Endodermal cell (in vitro differentiated cells): ENCODE measurements at regions not wholly inside any gene's neighbourhood (a gene's known extent, or its start where the extent isn't known, plus 50 kb on each side); places are given as distances from the start of the nearest gene placed in this dataset.

Source experiments
- DNase-seq: peaks from one replicate; pipeline ENCODE4 v3.0.0-alpha.2; 2017
- H3K27ac ChIP-seq: 2 replicates; pipeline ENCODE4 v1.5.1; 2013; ENCODE audit warnings: mild to moderate bottlenecking, low read depth, low read length, moderate library complexity
- H3K27me3 ChIP-seq: 2 replicates; pipeline ENCODE4 v1.6.1; 2013; ENCODE audit warnings: mild to moderate bottlenecking, low read length, moderate library complexity; ENCODE audit not compliant: insufficient read depth, control insufficient read depth, poor library complexity, severe bottlenecking
- H3K36me3 ChIP-seq: 2 replicates; pipeline ENCODE4 v1.7.0; 2013; ENCODE audit warnings: mild to moderate bottlenecking, low read length, moderate library complexity; ENCODE audit not compliant: control insufficient read depth, insufficient read depth
- H3K4me1 ChIP-seq: one replicate; pipeline ENCODE4 v1.7.0; 2013; ENCODE audit warnings: low read length; ENCODE audit not compliant: control insufficient read depth, insufficient read depth
- H3K4me3 ChIP-seq: 2 replicates; pipeline ENCODE4 v1.5.1; 2013; ENCODE audit warnings: mild to moderate bottlenecking, low read length, moderate library complexity
- H3K9ac ChIP-seq: 2 replicates; pipeline ENCODE4 v1.6.1; 2013; ENCODE audit warnings: mild to moderate bottlenecking, low read length, moderate library complexity; ENCODE audit not compliant: poor library complexity, severe bottlenecking; ENCODE audit errors: extremely low read depth
- H3K9me3 ChIP-seq: 2 replicates; pipeline ENCODE4 v1.6.1; 2013; ENCODE audit warnings: mild to moderate bottlenecking, low read length, moderate library complexity; ENCODE audit not compliant: control insufficient read depth
- H3K27ac Mint-ChIP-seq: 2 replicates; pipeline ENCODE4 v1.8.0; 2020; ENCODE audit warnings: mixed read lengths
- H3K27me3 Mint-ChIP-seq: 2 replicates; pipeline ENCODE4 v1.8.0; 2021; ENCODE audit warnings: mild to moderate bottlenecking, mixed read lengths; ENCODE audit not compliant: insufficient read depth
- H3K36me3 Mint-ChIP-seq: 2 replicates; pipeline ENCODE4 v1.8.0; 2020; ENCODE audit warnings: low read depth, mixed read lengths
- H3K4me1 Mint-ChIP-seq: 2 replicates; pipeline ENCODE4 v1.8.0; 2020; ENCODE audit warnings: mixed read lengths
- H3K4me3 Mint-ChIP-seq: 2 replicates; pipeline ENCODE4 v1.8.0; 2020; ENCODE audit warnings: mild to moderate bottlenecking, moderate library complexity, mixed read lengths
- H3K9me3 Mint-ChIP-seq: 2 replicates; pipeline ENCODE4 v1.8.0; 2020; ENCODE audit warnings: mild to moderate bottlenecking, mixed read lengths
- WGBS, 2 experiments: methylation state at CpG; one replicate each; pipeline versions ENCODE4 v1.1.5 to v1.1.7; 2013; ENCODE audit warnings: missing lambda C conversion rate in 2 of 2, mixed read lengths in 1 of 2; ENCODE audit not compliant: insufficient coverage in 1 of 2, insufficient read length in 1 of 2; 5-methylcytosine and 5-hydroxymethylcytosine counted together
- TF ChIP-seq, protein P1 (sequence below): fragments of 200-600 bp; sonication (generic); conservative IDR thresholded peaks from 2 replicates; pipeline ENCODE4 v1.5.0; 2021; ENCODE audit warnings: antibody characterized with exemption, mild to moderate bottlenecking

GRCh38 chr2:196337208-196337953, 166.0 kb upstream of the STK17B start:
- no peaks in the 10 kb centered on the region for H3K4me1 Mint-ChIP-seq
- H3K36me3 Mint-ChIP-seq = no peaks in the 10 kb centered on the region
- Histone ChIP-seq H3K27ac (no peak overlapping the region), H3K4me1 (no peaks in the 10 kb centered on the region), H3K27me3 (no peaks in the 10 kb centered on the region), H3K9me3 (no peaks in the 10 kb centered on the region), H3K9ac (no peak overlapping the region), H3K36me3 (no peaks in the 10 kb centered on the region), H3K4me3 (no peak overlapping the region)
- no peak for DNase-seq
- H3K27ac Mint-ChIP-seq = no peak overlapping the region
- no peaks in the 10 kb centered on the region for H3K27me3 Mint-ChIP-seq
- TF ChIP-seq, protein P1, sequence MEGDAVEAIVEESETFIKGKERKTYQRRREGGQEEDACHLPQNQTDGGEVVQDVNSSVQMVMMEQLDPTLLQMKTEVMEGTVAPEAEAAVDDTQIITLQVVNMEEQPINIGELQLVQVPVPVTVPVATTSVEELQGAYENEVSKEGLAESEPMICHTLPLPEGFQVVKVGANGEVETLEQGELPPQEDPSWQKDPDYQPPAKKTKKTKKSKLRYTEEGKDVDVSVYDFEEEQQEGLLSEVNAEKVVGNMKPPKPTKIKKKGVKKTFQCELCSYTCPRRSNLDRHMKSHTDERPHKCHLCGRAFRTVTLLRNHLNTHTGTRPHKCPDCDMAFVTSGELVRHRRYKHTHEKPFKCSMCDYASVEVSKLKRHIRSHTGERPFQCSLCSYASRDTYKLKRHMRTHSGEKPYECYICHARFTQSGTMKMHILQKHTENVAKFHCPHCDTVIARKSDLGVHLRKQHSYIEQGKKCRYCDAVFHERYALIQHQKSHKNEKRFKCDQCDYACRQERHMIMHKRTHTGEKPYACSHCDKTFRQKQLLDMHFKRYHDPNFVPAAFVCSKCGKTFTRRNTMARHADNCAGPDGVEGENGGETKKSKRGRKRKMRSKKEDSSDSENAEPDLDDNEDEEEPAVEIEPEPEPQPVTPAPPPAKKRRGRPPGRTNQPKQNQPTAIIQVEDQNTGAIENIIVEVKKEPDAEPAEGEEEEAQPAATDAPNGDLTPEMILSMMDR = peak; percentile 84
- 73 to 74% methylated on average over 5 to 6 of the region's 6 CpGs for WGBS, 2 experiments
- H3K9me3 Mint-ChIP-seq = no peaks in the 10 kb centered on the region
- H3K4me3 Mint-ChIP-seq = no peak overlapping the region

- Histone ChIP-seq H3K9me3 (no peaks in the 10 kb centered on the region), H3K4me3 (no peak overlapping the region), H3K27ac (no peak overlapping the region), H3K4me1 (no peaks in the 10 kb centered on the region), H3K27me3 (no peaks in the 10 kb centered on the region), H3K36me3 (no peaks in the 10 kb centered on the region), H3K9ac (no peak overlapping the region)
- Mint-ChIP-seq H3K9me3 (no peaks in the 10 kb centered on the region), H3K27ac (no peak overlapping the region), H3K4me3 (no peak overlapping the region), H3K4me1 (no peaks in the 10 kb centered on the region), H3K27me3 (no peaks in the 10 kb centered on the region), H3K36me3 (no peaks in the 10 kb centered on the region)
- TF ChIP-seq, protein P1 = no peak
- 83% methylated on average over 2 of the region's 2 CpGs; no CpG with 5 or more reads in 1 of the 2 experiments for WGBS, 2 experiments
- DNase-seq = no peak
Observed at GRCh38 chr2:196338440-196338839, 167.1 kb upstream of the STK17B start.

- H3K36me3 ChIP-seq = no peaks in the 10 kb centered on the region
- H3K4me1 ChIP-seq = no peaks in the 10 kb centered on the region
- no peak overlapping the region for H3K9ac ChIP-seq
- no peaks in the 10 kb centered on the region for H3K27me3 ChIP-seq
- Mint-ChIP-seq H3K36me3 (no peaks in the 10 kb centered on the region), H3K27me3 (no peaks in the 10 kb centered on the region), H3K4me3 (no peak overlapping the region), H3K9me3 (no peaks in the 10 kb centered on the region), H3K4me1 (no peaks in the 10 kb centered on the region), H3K27ac (no peak overlapping the region)
- no peak overlapping the region for H3K27ac ChIP-seq
- TF ChIP-seq, protein P1 = no peak
- 87 to 92% methylated on average over 2 of the region's 2 CpGs for WGBS, 2 experiments
- no peak for DNase-seq
- H3K9me3 ChIP-seq = no peaks in the 10 kb centered on the region
- no peak overlapping the region for H3K4me3 ChIP-seq
Observed at GRCh38 chr2:196341277-196341841, 170.0 kb upstream of the STK17B start.
